Small intestine (tissue), 7 donors: ENCODE measurements at regions not wholly inside any gene's neighbourhood (a gene's known extent, or its start where the extent isn't known, plus 50 kb on each side); places are given as distances from the start of the nearest gene placed in this dataset.

Experiments
- DNase-seq, 2 donors: peaks; one replicate each; pipeline versions ENCODE4 v3.0.0 to v3.0.0-alpha.2; 2013
- FAIRE-seq: peaks from 2 replicates; lab custom pipeline; 2012; peaks lifted over from hg19 to GRCh38; lab: Jason Lieb, UNC
- H3K27ac ChIP-seq, 3 donors: one replicate each; pipeline ENCODE4 v1.5.1; 2013; ENCODE audit warnings: low read length in 2 of 3, mild to moderate bottlenecking in 2 of 3, control low read depth in 1 of 3, inconsistent platforms in 1 of 3, low read depth in 1 of 3, moderate library complexity in 1 of 3
- H3K27me3 ChIP-seq, 3 donors: one replicate each; pipeline ENCODE4 v1.6.1; 2013; ENCODE audit warnings: low read length in 3 of 3, inconsistent platforms in 1 of 3; ENCODE audit not compliant: control insufficient read depth in 3 of 3, insufficient read depth in 3 of 3
- H3K36me3 ChIP-seq, 3 donors: one replicate each; pipeline ENCODE4 v1.6.1; 2013; ENCODE audit warnings: low read length in 3 of 3, inconsistent platforms in 1 of 3, low read depth in 1 of 3, mild to moderate bottlenecking in 1 of 3, moderate library complexity in 1 of 3; ENCODE audit not compliant: control insufficient read depth in 3 of 3, insufficient read depth in 2 of 3
- H3K4me1 ChIP-seq, 3 donors: one replicate each; pipeline ENCODE4 v1.6.1; 2013; ENCODE audit warnings: low read length in 2 of 3, inconsistent platforms in 1 of 3, low read depth in 1 of 3, mild to moderate bottlenecking in 1 of 3, moderate library complexity in 1 of 3; ENCODE audit not compliant: control insufficient read depth in 3 of 3, insufficient read depth in 2 of 3
- H3K4me3 ChIP-seq, 3 donors: one replicate each; pipeline ENCODE4 v1.5.1; 2013; ENCODE audit warnings: low read length in 3 of 3, control low read depth in 1 of 3, inconsistent platforms in 1 of 3, low read depth in 1 of 3, mild to moderate bottlenecking in 1 of 3, moderate library complexity in 1 of 3
- H3K9me3 ChIP-seq, 2 donors: one replicate each; pipeline ENCODE4 v1.6.1; 2013; ENCODE audit warnings: low read depth in 1 of 2, low read length in 1 of 2; ENCODE audit not compliant: control insufficient read depth in 2 of 2, insufficient read depth in 1 of 2
- WGBS, 3 donors: extraction: QIAGEN DNeasy Blood & Tissue Kit; methylation state at CpG; one replicate each; pipeline ENCODE4 v1.1.7; 2013; 5-methylcytosine and 5-hydroxymethylcytosine counted together
- donor health status: healthy with polysubstance abuse.
- donor health status: control.
- donor health status: control.
- donor health status: Bipolar disorder and iron deficiency.
- donor health status: healthy.

- Histone ChIP-seq H3K4me3 (no peak overlapping the region), H3K4me1 (no peaks in the 10 kb centered on the region), H3K36me3 (no peaks in the 10 kb centered on the region), H3K27me3 (peaks cover 0 to 6% (median 0%) of the 10 kb centered on the region in 3 donors), H3K9me3 (no peaks in the 10 kb centered on the region), H3K27ac (no peak overlapping the region)
- FAIRE-seq (no peak), DNase-seq (peak; percentile 50 to 63)
- 30 to 56% (median 52%) methylated on average over 5 of the region's 5 CpGs for WGBS, 3 donors
These were observed 191.2 kb upstream of the PRSS1 start for GRCh38 chr7:142557971-142558582.

- H3K36me3 ChIP-seq: no peaks in the 10 kb centered on the region
- FAIRE-seq (no peak), DNase-seq (peak; percentile 4 to 55)
- peaks cover 0 to 8% (median 0%) of the 10 kb centered on the region in 3 donors for H3K27me3 ChIP-seq
- H3K4me3 ChIP-seq: no peak overlapping the region
- 13 to 28% (median 23%) methylated on average over 5 of the region's 5 CpGs for WGBS, 3 donors
- no peaks in the 10 kb centered on the region for H3K9me3 ChIP-seq
- no peaks in the 10 kb centered on the region for H3K4me1 ChIP-seq
- no peak overlapping the region for H3K27ac ChIP-seq
These were observed 192.5 kb upstream of the PRSS1 start for GRCh38 chr7:142556740-142557139.

DNA sequence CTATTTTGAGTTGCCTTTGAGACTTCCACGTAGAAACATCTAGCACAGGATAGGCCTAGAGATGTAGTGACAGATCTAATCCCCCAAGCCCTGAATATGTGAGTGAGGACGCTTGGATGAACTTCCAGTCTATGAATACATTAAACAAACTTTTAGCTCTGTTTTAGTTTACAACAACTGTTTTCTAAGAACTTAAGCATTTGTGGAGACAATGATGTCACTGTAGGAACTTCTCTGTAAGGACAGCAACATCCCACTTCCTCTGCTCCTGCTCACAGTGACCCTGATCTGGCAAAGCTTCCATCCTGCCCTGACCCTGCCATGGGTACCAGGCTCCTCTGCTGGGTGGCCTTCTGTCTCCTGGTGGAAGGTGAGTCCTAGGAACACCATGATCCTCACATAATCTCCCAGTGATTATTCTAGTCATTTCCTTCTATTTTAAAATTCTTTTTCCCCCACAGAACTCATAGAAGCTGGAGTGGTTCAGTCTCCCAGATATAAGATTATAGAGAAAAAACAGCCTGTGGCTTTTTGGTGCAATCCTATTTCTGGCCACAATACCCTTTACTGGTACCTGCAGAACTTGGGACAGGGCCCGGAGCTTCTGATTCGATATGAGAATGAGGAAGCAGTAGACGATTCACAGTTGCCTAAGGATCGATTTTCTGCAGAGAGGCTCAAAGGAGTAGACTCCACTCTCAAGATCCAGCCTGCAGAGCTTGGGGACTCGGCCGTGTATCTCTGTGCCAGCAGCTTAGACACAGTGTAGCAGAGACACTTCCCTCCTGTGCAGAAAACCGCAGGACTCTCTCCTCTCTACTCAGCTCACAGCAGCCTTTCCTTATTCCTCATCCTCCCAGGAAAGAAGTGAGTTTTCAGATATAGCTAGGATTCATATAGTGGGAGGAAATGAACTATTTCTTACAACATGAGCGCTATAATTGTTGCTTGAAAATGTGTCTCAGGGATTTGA lies 194.4 kb upstream of the PRSS1 start:
- peaks cover 0 to 8% (median 0%) of the 10 kb centered on the region in 3 donors for H3K27me3 ChIP-seq
- no peak for DNase-seq
- no peak overlapping the region for H3K27ac ChIP-seq
- no peaks in the 10 kb centered on the region for H3K4me1 ChIP-seq
- no peaks in the 10 kb centered on the region for H3K9me3 ChIP-seq
- no peak overlapping the region for H3K4me3 ChIP-seq
- no peak for FAIRE-seq
- no peaks in the 10 kb centered on the region for H3K36me3 ChIP-seq
- WGBS, 3 donors: 66 to 87% (median 71%) methylated on average over 10 of the region's 10 CpGs

DNA sequence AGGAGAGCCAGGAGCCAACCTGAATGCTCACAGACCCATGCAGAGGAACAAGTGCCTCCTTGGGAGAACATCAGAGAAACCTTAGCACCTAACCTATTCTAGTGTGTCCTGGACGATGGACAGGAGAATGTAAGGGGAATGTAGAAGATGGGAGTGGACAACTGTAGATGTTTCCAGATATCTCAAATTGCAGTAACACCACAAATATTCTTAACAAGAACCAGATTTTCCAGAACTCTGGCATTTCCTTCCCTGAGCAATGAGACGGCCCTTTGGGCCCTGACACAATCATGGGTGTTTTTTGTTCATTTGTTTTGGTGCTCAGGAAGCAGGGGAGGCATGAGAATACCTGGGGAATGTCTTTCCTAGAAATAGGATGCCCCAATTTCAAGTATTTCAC lies 196.1 kb upstream of the PRSS1 start:
- H3K27me3 ChIP-seq: peaks cover 0 to 2% (median 0%) of the 10 kb centered on the region in 3 donors
- no peak for FAIRE-seq

DNA sequence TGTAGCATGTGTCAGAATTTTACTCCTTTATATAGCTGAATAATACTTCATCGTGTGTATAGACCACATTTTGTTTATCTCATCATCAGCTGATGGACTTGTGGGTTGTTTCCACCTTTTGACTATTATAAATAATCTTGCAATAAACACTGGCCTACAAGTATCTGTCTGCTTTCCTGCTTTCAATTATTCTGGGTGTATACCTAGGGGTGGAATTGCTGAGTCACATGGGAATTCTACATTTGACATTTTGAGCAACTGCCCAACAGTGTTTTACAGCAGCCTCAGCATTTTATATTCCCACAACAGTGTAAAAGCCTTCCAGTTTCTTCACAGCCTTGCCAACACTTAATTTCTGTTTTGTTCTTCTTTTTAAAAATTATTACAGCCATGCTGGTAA lies 200.3 kb upstream of the PRSS1 start:
- WGBS, 3 donors: 62 to 78% (median 77%) methylated on average over 1 of the region's 1 CpG
- H3K27ac ChIP-seq: no peak overlapping the region

More for the DNA sequence above, 196.1 kb upstream of the PRSS1 start:
- Histone ChIP-seq H3K36me3 (no peaks in the 10 kb centered on the region), H3K4me3 (no peak overlapping the region), H3K4me1 (no peaks in the 10 kb centered on the region), H3K27ac (no peak overlapping the region), H3K9me3 (no peaks in the 10 kb centered on the region)
- DNase-seq: no peak
- 79 to 93% (median 86%) methylated on average over 2 of the region's 2 CpGs for WGBS, 3 donors

DNA sequence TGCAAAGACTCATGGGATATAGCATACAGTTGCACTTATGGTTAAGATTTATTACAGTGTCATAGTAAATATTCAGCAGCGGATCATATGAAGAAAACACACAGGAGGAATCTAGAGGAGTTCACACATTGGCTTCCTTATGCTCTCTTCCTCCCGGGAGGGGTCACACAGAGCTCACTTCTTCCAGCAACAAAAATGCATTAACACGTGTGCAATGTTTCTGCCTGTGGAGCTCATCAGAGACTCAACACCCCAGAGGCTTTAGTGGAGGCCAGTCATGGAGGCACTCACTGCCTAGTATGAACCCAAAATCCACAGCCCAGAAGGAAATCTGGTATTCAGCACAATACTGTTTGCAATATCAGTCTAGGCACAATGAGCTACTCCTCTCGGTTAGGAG lies 202.8 kb upstream of the PRSS1 start:
- no peak for FAIRE-seq
- no peak overlapping the region for H3K4me3 ChIP-seq
- H3K27me3 ChIP-seq: peaks cover 0 to 2% (median 0%) of the 10 kb centered on the region in 3 donors
- WGBS, 3 donors: 79 to 94% (median 82%) methylated on average over 4 of the region's 4 CpGs
- H3K27ac ChIP-seq: no peak overlapping the region
- H3K36me3 ChIP-seq: no peaks in the 10 kb centered on the region
- no peaks in the 10 kb centered on the region for H3K4me1 ChIP-seq
- no peak for DNase-seq
- no peaks in the 10 kb centered on the region for H3K9me3 ChIP-seq

More for the DNA sequence above, 200.3 kb upstream of the PRSS1 start:
- Histone ChIP-seq H3K36me3 (no peaks in the 10 kb centered on the region), H3K4me3 (no peak overlapping the region), H3K4me1 (no peaks in the 10 kb centered on the region), H3K27me3 (peaks cover 0 to 2% (median 0%) of the 10 kb centered on the region in 3 donors), H3K9me3 (no peaks in the 10 kb centered on the region)
- no peak for FAIRE-seq
- no peak for DNase-seq

DNA sequence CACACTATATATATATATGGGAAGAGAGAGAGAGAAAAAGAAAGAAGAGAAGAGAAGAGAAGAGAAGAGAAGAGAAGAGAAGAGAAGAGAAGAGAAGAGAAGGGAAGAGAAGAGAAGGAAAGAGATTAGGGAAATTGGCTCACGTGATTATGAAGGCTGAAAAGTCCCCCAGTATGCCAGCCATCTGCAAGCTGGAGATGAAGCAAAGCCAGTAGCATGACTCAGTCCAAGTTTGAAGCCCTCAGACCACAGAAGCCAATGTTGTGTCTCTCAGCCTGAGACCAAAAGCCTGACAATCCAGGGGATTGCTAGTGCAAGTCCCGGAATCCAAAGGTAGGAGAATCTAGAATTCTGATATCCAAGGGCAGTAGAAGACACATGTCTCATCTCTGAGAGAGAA lies 206.3 kb upstream of the PRSS1 start:
- Histone ChIP-seq H3K4me3 (no peak overlapping the region), H3K9me3 (no peaks in the 10 kb centered on the region), H3K27me3 (peaks cover 0 to 2% (median 0%) of the 10 kb centered on the region in 3 donors), H3K27ac (no peak overlapping the region), H3K36me3 (no peaks in the 10 kb centered on the region), H3K4me1 (no peaks in the 10 kb centered on the region)
- DNase-seq (no peak), FAIRE-seq (no peak)
- 71 to 83% (median 73%) methylated on average over 2 of the region's 2 CpGs for WGBS, 3 donors

- FAIRE-seq (no peak), DNase-seq (no peak)
- Histone ChIP-seq H3K27ac (no peak overlapping the region), H3K36me3 (no peaks in the 10 kb centered on the region), H3K4me3 (no peak overlapping the region), H3K27me3 (peaks cover 0 to 2% (median 0%) of the 10 kb centered on the region in 3 donors), H3K4me1 (no peaks in the 10 kb centered on the region), H3K9me3 (no peaks in the 10 kb centered on the region)
- WGBS, 3 donors: 73 to 88% (median 75%) methylated on average over 1 of the region's 1 CpG
These were observed 207.2 kb upstream of the PRSS1 start for GRCh38 chr7:142542105-142542504.
